Stimulated activated CD8-positive, alpha-beta memory T cell treated with anti-CD3 and anti-CD28 coated beads, Interleukin-12 subunit alpha, Interleukin-12 subunit beta, amount 100 ng/mL, for 24 hours (primary cell): ENCODE measurements at regions not wholly inside any gene's neighbourhood (a gene's known extent, or its start where the extent isn't known, plus 50 kb on each side); places are given as distances from the start of the nearest gene placed in this dataset.

Experiments
- DNase-seq: peaks from one replicate; pipeline ENCODE4 v3.0.0-alpha.2; 2020; ENCODE audit errors: extremely low read depth

GRCh38 chr1:239732770-239733169 is 346.4 kb downstream of the CHRM3 start:
- no peak for DNase-seq

- DNase-seq = no peak
These were observed 347.6 kb downstream of the CHRM3 start for GRCh38 chr1:239733995-239734394.

GRCh38 chr1:239735111-239735510 is 348.7 kb downstream of the CHRM3 start:
- no peak for DNase-seq

- DNase-seq = no peak
These were observed 350.1 kb downstream of the CHRM3 start for GRCh38 chr1:239736479-239736878.

GRCh38 chr1:239739375-239739774 is 352.3 kb upstream of the FMN2 start:
- no peak for DNase-seq

- DNase-seq = no peak
These were observed 351.8 kb upstream of the FMN2 start for GRCh38 chr1:239739919-239740318.

GRCh38 chr1:239742416-239743109 is 349.1 kb upstream of the FMN2 start:
- DNase-seq = no peak

GRCh38 chr1:239744851-239745250 is 346.8 kb upstream of the FMN2 start:
- DNase-seq = no peak

GRCh38 chr1:239755107-239755912 is 336.4 kb upstream of the FMN2 start:
- no peak for DNase-seq

- no peak for DNase-seq
These were observed 334.0 kb upstream of the FMN2 start for GRCh38 chr1:239757716-239758115.

GRCh38 chr1:239758756-239759155 is 332.9 kb upstream of the FMN2 start:
- DNase-seq = no peak

- DNase-seq = no peak
These were observed 330.2 kb upstream of the FMN2 start for GRCh38 chr1:239761509-239761908.

GRCh38 chr1:239763850-239764249 is 327.8 kb upstream of the FMN2 start:
- no peak for DNase-seq

- no peak for DNase-seq
These were observed 327.1 kb upstream of the FMN2 start for GRCh38 chr1:239764546-239764945.

GRCh38 chr1:239765163-239765562 is 326.5 kb upstream of the FMN2 start:
- no peak for DNase-seq

GRCh38 chr1:239771550-239771949 is 320.1 kb upstream of the FMN2 start:
- DNase-seq = no peak

GRCh38 chr1:239772446-239772845 is 319.2 kb upstream of the FMN2 start:
- no peak for DNase-seq

- DNase-seq = no peak
These were observed 316.2 kb upstream of the FMN2 start for GRCh38 chr1:239775466-239775865.

GRCh38 chr1:239778208-239778813 is 313.4 kb upstream of the FMN2 start:
- DNase-seq = no peak

- DNase-seq = no peak
These were observed 311.7 kb upstream of the FMN2 start for GRCh38 chr1:239779962-239780361.

GRCh38 chr1:239784896-239785295 is 306.8 kb upstream of the FMN2 start:
- DNase-seq = no peak

GRCh38 chr1:239785576-239785975 is 306.1 kb upstream of the FMN2 start:
- DNase-seq = no peak

GRCh38 chr1:239786464-239786863 is 305.2 kb upstream of the FMN2 start:
- no peak for DNase-seq
